GM19463 (cell line): ENCODE measurements at regions not wholly inside any gene's neighbourhood (a gene's known extent, or its start where the extent isn't known, plus 50 kb on each side); places are given as distances from the start of the nearest gene placed in this dataset.
A peak's percentile ranks its signal among the peaks of the same experiment; 100 is the strongest.
"Not testable (repeated sequence)": the region's sequence is repeated elsewhere in the genome, so short reads cannot be mapped to it uniquely, and the experiment has no call there.

Source experiments
- ATAC-seq: cut with Tn5 transposase; IDR thresholded peaks from one replicate; pipeline ENCODE4 v1.9.1; 2021; ENCODE audit warnings: mild to moderate bottlenecking, moderate library complexity; ENCODE audit not compliant: unreplicated experiment

DNA sequence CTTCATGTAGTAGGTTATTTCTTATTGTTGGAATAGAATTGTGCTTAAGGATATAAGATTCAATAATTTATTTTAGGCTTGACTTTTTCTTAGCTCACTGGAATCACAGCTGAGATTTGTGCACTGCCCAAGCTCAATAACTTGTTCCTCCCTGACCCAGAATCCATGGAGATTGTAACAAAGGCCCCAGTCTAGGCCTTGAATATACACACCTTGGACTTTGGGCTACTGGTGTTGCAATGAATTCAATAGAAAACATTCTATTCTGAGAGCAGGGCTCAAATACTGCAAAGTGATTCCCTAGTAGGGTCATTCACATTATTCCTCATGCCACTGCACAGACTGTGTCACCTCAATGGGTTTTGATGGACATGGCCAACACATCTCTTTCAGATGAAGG lies 352.4 kb downstream of the GALC start:
- ATAC-seq, result no peak

DNA sequence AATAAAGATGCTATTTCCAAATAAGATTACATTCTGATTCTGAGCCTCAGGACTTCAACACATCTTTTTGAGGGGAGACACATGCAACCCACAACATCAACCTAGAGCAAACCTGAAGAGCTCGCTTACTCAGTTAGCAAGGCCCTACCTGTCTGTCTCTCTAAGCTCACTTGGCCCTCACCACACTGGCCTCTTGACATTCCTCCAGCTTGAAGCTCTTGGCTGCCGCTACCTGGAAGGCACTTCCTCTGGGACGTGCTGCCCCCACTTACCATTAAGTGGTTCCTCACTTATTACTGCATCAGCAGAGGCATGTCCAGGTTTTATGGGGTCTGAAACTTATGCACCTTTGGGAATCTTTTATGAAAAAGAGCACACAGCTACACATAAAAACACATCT lies 354.8 kb downstream of the GALC start:
- no peak for ATAC-seq

DNA sequence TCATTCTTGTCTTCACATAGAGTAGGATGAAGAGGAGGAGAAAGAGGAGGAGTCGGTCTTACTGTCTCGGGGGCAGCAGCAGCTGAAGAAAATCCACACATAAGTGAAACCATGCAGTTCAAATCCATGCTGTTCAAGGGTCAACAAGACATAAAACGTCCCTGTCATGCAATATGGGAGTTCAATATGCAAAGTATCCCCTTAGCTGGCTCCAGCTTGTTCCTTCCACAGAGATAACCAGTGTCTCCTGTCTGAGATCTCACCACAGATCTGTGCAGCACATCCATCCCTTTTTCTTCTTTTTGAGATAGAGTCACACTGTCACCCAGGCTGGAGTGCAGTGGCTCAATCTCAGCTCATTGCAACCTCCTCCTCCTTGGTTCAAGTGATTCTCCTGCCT lies 357.5 kb downstream of the GALC start:
- no peak for ATAC-seq

DNA sequence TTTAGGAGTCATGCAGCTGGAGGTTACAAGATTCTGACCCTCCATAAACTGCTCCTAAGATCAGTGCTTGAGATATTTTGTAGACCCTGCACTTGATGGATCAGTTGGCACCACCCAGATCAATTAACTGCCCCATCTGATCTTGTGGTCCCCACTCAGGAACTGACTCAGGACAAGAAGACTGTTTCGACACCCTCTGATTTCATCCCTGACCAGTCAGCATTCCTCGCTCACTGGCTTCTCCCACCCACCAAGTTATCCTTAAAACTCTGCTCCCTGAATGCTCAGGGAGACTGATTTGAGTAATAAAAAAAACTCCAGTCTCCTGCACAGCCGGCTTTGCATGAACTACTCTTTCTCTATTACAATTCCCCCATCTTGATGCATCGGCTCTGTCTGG lies 360.2 kb downstream of the GALC start:
- ATAC-seq, result no peak

DNA sequence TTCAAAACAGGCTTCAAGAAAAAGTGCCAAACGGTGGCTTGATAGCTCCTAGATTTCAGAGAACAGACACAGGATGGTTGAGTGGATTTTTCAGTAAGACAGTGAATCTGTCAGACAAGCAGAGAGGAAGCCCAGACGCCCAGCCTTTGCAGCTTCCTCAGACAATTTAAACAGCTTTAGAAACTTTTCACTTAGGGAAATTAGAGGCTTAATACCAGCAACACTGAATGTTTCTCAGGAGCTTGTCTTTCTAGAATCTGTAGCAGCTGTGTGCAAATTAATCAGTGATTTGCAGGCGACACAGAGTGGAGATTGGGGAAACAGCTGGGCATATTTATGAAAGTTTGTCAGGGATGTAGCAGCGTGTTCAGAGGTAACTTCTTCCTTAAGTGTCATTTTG lies 362.1 kb downstream of the GALC start:
- ATAC-seq, result no peak

DNA sequence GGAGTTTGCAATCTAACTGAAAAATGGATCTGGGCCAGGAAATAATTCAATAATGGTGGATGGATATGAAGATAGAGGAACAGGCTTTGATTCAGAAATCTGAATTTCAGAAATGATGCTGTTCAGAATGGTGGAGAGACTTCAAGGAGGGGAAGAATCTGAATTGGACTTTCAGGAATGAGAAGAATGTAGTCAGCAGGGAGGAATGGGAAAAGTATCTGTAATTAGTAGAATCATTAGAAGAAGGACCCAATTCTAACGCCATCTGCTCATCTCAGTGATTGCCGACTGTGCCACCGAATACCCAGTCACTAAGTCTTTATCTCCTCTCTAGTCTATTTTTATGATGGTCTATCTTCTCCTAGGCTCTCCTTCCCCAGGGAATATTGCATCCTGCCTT lies 363.2 kb downstream of the GALC start:
- ATAC-seq, result no peak

DNA sequence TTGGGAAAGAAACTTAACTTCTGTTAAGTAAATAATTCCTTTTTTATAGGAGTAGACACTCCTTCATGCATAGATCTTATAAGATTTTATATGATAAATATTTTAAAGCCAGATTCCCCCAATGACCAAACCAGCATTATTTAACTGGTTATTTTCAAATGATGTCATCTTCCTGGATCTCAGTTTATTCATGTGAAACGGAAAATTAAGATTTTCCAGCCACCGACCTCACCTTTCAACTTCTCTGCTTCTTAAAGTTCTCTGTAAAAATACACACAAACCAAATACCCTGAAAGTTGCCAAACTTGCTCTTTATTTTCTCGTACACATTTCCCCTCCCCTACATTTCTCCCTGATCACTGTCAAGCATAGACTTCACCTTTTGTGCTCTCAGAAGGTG lies 364.2 kb downstream of the GALC start:
- ATAC-seq, result no peak

DNA sequence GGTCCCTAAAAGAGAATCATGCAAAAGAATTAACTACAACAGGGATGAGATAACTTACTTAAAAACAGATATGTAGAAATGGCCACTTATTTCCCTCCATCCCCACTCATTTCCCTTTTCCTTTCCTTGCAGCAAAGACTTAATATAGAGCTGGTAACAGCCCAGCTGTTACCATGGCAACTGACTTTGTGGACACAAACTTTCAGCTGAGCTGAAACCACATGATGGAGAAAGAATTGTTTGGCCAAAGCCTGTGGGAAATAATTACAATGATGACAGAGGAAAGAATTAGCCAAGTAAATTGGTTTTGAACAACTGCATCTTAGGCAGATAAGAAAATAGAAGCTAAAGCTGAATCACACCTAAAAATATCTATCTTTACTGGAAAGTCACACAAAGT lies 364.9 kb downstream of the GALC start:
- no peak for ATAC-seq

DNA sequence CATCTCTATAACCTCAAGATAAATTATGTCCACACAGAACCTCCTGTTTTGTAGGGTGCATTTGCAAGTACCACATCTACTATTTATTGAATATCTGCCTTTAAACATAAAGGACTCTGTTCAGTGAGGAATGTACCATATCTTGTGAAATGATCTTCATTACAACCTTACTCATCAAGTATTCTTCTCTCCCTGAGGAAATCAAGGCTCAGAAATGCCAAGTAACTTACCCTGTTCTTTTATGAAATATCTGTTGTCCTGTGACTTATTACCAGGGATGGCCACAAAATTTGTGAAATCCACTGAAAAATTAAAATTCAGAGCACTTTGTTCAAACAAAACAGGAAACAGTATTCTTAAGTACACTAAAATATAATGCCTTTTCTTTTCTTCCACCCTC lies 366.7 kb downstream of the GALC start:
- ATAC-seq, result no peak

DNA sequence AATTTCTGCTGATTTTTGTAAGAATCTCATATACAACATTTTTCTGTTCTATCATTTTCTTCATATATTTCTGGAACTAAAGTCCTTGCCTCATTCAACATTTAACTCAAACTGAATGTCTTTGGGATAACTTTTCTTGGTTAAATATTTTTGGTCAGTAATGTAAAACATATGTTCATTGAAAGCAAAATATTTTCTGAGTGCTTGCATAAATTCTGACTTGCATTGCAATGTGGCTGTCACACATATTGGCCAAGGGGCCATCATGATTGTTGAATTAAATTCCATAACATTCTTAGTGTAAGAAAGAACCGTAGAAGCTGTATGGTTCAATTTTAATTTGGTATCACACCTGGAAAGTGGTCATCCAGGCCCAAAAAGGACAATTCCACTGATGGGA lies 369.4 kb downstream of the GALC start:
- no peak for ATAC-seq

DNA sequence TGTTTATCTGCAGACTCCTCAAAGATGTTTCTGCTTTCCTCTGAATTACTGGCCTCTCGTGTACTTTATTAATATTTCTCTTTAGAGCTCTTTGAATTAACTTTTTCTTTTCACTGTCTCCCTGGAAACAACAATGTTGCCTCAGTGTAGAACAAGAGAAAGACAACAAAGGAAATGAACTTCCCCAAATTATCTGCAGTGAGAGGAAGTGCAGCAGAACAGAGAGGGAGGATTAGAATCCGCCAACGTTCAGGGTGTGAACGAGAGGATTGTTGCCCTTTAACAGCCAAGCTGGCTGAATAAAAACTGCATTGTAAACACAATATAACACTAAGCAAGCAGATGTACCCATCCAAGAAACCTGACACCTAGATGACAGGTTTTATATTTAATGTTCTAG lies 375.9 kb downstream of the GALC start:
- ATAC-seq, result no peak

DNA sequence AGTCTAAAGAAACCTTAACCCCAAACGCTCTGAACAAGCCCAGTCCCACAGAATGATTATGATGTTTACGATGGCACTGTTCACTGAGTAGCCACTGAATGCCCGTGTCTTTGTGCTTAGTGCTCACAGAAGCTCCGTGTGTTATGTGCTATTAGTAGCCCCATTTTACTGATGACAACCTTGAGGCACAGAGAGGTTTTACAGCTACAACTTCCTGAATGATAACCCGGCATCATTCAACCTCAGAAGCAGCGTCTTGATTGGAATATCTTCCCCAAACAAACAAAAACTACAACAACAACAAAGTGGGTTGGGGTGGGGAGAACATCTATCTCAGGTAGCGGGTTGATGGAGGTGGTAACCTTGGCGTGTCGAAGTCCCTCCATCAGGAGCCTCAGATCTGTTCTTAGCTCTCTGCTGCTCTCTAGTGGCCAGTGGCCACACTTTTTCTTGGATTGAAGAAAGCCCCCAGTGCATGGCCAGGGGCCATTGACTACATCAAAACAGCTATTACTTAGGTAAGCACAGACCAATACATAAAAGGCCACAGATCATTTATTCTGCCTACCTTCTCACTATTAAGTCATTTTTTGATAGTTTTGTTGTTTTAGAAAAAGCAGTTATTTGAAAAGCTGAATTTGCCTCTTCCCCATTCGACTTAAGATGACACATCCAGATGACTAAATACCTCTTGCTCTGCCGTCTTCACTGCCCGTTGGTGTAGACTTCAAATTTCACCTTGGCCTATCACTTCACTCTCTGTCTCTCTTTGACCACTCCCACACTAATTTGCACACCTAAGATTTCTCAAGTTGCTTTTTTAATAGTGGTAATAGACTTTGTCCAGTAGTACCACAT lies 376.9 kb downstream of the GALC start:
- ATAC-seq, result peak; percentile 94

DNA sequence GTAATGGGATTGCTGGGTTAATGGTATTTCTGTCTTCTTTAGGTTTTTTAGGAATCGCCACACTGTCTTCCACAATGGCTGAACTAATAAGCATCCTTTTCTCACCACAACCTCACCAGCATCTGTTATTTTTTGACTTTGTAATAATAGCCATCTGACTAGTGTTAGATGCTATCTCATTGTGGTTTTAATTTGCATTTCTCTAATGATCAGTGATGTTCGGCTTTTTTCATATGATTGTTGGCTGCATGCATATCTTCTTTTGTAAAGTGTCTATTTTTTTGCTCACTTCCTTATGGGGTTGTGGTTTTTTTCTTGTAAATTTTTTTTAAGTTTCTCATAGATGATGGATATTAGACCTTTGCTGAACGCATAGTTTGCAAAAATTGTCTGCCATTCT lies 377.9 kb downstream of the GALC start:
- no peak for ATAC-seq

DNA sequence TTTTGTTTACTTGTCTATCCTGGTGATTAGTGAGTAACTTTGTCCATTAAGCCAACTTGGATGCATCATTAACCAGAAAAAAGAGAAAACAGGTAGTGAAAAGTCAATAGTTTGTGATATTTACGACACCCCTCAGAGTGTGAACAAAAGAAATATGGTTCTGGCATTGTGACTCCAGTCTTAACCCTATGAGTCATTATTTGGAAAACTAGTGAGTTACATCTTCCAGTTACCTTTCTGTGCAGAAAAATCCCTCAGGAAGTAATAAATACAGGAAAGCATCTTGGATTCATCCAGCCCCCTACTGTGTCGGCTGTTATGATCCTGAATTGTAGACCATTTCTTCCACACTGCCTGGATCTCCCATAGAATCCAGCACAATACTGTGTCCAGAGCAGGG lies 379.1 kb downstream of the GALC start:
- no peak for ATAC-seq

DNA sequence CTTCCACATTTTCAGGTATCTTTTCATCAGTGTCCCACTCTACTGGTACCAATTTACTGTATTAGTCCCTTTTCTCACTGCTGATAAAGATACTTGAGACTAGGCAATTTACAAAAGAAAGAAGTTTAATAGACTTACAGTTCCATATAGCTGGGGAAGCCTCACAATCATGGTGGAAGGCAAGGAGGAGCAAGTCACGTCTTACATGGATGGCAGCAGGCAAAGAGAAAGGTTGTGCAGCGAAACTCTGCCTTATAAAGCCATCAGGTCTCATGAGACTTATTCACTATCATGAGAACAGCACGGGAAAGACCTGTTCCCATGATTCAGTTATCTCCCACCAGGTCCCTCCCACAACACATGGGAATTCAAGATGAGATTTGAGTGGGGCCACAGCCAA lies 385.9 kb downstream of the GALC start:
- not testable (repeated sequence) for ATAC-seq

DNA sequence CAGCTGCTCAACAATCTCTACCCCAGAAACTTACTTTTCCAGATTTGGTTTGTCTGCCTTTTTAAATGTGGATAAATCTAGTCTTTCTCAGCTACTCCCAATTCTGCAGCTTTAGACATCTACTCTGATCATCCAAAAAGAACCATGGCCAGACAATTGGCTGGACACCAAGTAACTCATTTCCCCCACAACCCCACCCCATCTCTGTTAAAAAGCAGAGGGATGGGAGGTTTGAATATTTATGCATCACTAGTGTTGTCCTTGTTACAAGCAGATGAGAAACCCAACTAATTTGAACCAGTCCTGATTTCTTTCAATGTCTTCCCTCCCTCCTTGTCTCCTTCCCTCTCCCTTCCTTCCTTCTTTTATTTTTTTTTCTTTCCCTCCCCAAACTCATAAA lies 391.9 kb downstream of the GALC start:
- no peak for ATAC-seq

DNA sequence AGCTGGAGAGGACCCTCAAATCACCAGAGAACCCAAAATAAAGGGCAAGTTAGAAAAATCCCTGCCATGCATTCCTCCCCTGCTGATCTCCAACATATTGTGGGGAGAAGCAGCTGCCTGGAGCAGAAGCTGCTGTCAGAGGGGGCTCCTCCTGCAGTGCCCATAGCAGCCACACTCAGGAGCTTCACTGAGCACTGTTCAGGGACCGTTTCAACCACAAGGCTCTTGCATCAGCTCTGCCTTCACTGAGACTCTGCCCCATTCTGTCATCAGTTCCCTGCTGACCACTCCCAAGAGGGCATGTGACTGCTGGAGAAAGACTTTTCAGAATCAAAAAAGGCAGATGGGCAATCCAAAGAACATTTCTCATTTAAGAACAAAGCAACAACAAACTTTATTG lies 392.7 kb downstream of the GALC start:
- ATAC-seq, result no peak

DNA sequence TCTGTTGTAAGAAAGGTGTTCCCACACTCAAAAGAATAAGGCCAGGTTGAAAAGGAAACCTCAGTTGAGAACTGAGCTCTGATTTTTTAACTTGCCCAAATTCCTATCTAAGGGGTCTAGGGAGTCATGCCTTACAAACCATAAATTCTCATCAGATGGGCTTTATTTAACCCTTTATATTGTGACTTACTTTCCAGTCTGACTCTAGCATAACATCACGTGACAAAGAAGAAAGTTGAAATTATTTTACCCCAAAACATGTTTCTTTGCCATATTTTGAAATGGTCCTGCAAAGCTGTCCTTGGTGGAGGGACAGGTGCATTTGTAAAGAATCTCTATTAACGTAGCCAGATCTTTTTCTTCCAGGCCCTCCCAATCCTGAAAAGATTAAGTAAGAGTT lies 411.7 kb downstream of the GALC start:
- ATAC-seq, result no peak

DNA sequence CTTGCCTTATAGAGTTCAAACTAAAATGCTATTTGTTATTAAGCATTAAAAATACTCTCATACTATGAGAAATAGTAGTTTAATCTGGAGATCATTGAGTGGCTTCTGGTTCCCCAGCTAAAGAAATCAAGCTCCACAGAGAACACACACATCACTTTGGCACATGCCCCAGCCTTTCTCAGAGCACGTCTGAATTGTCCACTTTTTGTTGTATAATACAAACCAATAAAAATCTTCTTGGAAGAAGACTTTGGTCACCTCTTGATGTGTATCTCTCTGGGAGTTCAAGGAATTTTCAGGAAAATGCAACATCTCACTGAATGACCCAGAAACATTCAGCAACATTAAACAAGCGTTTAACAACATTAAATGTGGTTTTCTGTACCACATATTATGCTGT lies 413.9 kb downstream of the GALC start:
- no peak for ATAC-seq

DNA sequence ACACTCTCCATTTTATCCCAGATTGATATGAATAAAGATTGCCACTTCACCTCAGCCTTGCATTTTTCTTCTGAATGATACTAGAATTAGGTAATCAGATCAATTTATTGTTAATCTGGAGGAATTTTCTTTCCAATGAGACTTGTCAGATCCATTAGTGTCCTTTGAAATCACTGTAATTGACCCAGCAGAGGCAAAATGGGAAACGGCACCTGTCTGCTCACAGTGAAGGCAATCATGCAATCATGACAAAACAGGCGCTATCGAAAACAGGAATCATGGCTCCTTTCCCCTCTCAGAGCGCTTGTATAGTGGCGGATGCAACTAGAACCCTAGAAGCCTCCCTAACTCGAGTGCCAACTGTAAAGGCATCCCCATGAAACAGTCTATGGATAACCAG lies 417.6 kb downstream of the GALC start:
- ATAC-seq, result no peak

DNA sequence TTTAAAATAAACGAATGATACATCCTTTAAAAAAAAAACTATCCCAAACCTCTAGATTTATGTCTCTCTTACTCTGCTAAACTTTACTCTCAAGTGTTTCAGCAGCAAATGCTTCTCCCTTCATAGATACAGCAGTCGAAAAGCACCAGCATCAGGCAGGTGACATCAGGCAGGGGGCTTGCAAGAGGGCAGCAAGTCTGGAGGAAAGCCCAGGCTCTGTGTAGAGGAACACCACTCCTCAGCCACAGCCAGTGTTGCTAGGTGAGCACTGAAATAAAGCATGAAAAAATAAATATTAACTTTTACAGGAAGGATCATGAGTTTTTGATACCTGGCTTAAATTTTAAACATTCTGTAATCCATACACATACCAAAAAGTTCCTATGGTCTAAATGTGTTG lies 419.4 kb downstream of the GALC start:
- ATAC-seq, result no peak

DNA sequence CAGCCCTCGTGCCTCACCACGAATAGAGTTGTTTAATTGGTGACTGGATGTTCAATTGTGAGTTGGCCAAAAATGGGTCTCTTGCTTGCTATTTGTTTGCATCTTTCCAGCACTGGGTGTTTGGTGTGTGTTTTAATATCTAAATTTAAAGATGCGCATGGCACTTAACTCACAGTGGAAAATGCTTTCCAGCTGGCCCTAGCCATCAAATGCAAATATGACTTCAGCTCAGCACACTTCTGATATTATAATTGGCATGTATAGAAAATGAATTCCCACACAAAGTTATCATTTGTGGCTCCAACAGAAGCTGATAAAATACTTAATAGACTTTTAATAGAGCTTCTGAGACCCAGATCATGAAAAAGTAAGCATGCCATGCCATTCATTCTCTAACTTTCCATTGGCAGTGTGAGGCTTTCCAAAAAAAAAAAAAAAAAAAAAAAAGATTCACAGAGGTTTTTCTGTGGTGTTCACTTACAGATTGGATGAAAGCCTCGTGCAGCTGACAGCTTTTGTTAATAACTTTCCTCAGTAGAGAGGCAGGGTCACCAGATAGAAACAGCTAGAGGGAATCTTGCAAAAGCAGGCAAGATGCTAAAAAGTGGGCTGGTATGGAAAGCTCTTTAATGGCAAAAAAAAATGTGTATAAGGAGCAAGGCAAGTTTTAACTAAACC lies 425.2 kb downstream of the GALC start:
- no peak for ATAC-seq

DNA sequence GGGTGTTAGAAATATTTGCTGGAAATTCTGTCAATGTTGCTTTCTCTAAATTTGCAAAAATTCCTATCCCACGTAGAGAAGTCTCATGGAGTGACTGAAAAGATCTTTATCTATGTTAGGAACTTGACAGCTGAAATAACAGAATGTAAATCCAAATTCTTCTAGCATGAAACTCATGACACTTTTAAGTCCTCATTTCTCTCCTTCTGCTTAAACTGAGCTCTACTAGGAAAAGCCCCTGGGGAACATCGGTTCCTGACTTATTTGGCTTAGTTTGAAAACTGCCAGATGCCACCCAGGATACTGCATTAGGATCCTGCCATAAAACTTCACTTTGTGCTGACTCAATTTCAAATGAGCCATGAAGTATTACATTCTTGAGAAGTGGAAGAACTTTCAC lies 426.0 kb downstream of the GALC start:
- no peak for ATAC-seq
